ENCODE measurements at regions not wholly inside any gene's neighbourhood (a gene's known extent, or its start where the extent isn't known, plus 50 kb on each side); places are given as distances from the start of the nearest gene placed in this dataset.
A peak's percentile ranks its signal among the peaks of the same experiment; 100 is the strongest.

DNA sequence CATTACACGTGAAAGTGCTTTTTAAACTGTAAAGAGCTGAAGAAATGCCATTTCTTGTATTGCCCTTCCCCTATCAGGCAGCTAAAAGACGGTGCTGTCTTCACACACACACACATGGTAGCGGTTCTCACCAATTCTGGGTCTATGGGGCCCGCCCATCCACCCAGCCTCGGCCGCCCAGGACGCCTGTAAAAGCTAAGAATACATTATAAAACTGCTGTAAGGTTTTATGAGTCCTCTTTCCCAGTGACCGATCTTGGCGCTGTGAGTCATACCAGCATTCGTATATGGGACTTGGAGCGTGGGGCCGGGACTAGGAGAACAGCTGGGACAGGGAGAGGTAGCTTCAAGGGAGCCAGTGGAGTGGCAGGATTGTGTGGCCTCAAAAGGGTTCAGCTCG, 149.7 kb upstream of the CADM1 start:
- H3K36me3 Mint-ChIP-seq: no peaks in the 10 kb centered on the region
- 94% methylated on average over 10 of the region's 13 CpGs for WGBS (ENCODE audit: insufficient coverage)
- H3K27me3 Mint-ChIP-seq (ENCODE audit: low read depth in 3 of 3): peaks cover 48 to 66% (median 54%) of the 10 kb centered on the region in 3 donors
- Histone ChIP-seq H3K4me2 (replicated peaks; ENCODE audit: extremely low read depth, low read length, poor library complexity, severe bottlenecking) (no peak overlapping the region), H4K20me1 (ENCODE audit: insufficient read depth, low read length) (no peaks in the 10 kb centered on the region), H3K36me3 (replicated peaks in 1 of 2; ENCODE audit: control insufficient read depth in 1 of 2, insufficient read depth in 2 of 2, low read length in 2 of 2) (no peaks in the 10 kb centered on the region), H3K9me3 (replicated peaks in 1 of 2; ENCODE audit: control insufficient read depth in 1 of 2, insufficient read depth in 1 of 2, low read length in 2 of 2) (peaks cover 0 to under 1% of the 10 kb centered on the region in 2 donors), H3K9ac (ENCODE audit: insufficient read depth, low read length, poor library complexity, severe bottlenecking) (no peak overlapping the region), H3K4me1 (ENCODE audit: control insufficient read depth in 1 of 2, insufficient read depth in 2 of 2, low read length in 2 of 2) (peaks cover 0 to under 1% of the 10 kb centered on the region in 2 donors), H3K27ac (ENCODE audit: low read depth in 1 of 2, low read length in 2 of 2) (no peak overlapping the region), H2AFZ (ENCODE audit: insufficient read depth, low read depth, low read length, poor library complexity, severe bottlenecking) (no peak overlapping the region), H3K79me2 (ENCODE audit: insufficient read depth, low read length) (no peaks in the 10 kb centered on the region), H3K4me3 (replicated peaks in 1 of 3; ENCODE audit: low read depth in 2 of 3, low read length in 3 of 3) (no peak overlapping the region), H3K27me3 (ENCODE audit: control insufficient read depth in 2 of 2, insufficient read depth in 2 of 2, low read length in 2 of 2) (peaks cover 17 to 46% of the 10 kb centered on the region in 2 donors)
- peak overlapping the region in 1 of 2 donors; percentile 17 for H3K4me3 Mint-ChIP-seq
- H3K27ac Mint-ChIP-seq: no peak overlapping the region
- no peak for DNase-seq
- intact Hi-C loops (cut with micrococcal nuclease): no loop called here
- TF ChIP-seq, protein P1, sequence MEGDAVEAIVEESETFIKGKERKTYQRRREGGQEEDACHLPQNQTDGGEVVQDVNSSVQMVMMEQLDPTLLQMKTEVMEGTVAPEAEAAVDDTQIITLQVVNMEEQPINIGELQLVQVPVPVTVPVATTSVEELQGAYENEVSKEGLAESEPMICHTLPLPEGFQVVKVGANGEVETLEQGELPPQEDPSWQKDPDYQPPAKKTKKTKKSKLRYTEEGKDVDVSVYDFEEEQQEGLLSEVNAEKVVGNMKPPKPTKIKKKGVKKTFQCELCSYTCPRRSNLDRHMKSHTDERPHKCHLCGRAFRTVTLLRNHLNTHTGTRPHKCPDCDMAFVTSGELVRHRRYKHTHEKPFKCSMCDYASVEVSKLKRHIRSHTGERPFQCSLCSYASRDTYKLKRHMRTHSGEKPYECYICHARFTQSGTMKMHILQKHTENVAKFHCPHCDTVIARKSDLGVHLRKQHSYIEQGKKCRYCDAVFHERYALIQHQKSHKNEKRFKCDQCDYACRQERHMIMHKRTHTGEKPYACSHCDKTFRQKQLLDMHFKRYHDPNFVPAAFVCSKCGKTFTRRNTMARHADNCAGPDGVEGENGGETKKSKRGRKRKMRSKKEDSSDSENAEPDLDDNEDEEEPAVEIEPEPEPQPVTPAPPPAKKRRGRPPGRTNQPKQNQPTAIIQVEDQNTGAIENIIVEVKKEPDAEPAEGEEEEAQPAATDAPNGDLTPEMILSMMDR (IDR thresholded peaks at IDR 0.05): no peak
- H3K9me3 Mint-ChIP-seq: peaks cover 0 to 7% (median 3%) of the 10 kb centered on the region in 7 donors
- H3K4me1 Mint-ChIP-seq: peaks cover 9% of the 10 kb centered on the region

- H3K4me1 Mint-ChIP-seq: peaks cover 9% of the 10 kb centered on the region
- intact Hi-C loops (cut with micrococcal nuclease): no loop called here
- 100% methylated on average over 1 of the region's 1 CpG for WGBS (ENCODE audit: insufficient coverage)
- H3K27me3 Mint-ChIP-seq (ENCODE audit: low read depth in 3 of 3): peaks cover 40 to 63% (median 46%) of the 10 kb centered on the region in 3 donors
- peak in 1 of 3 donors; percentile 45 for DNase-seq
- H3K4me3 Mint-ChIP-seq: no peak overlapping the region
- H3K4me3 ChIP-seq (replicated peaks in 1 of 3; ENCODE audit: low read depth in 2 of 3, low read length in 3 of 3): no peak overlapping the region
- no peaks in the 10 kb centered on the region for H3K79me2 ChIP-seq (ENCODE audit: insufficient read depth, low read length)
- TF ChIP-seq, protein P1 (IDR thresholded peaks at IDR 0.05): no peak
- H3K4me1 ChIP-seq (ENCODE audit: control insufficient read depth in 1 of 2, insufficient read depth in 2 of 2, low read length in 2 of 2): no peaks in the 10 kb centered on the region
- no peak overlapping the region for H3K9ac ChIP-seq (ENCODE audit: insufficient read depth, low read length, poor library complexity, severe bottlenecking)
- no peak overlapping the region for H3K27ac Mint-ChIP-seq
- H3K27me3 ChIP-seq (ENCODE audit: control insufficient read depth in 2 of 2, insufficient read depth in 2 of 2, low read length in 2 of 2): peaks cover 8 to 39% of the 10 kb centered on the region in 2 donors
- H3K9me3 ChIP-seq (replicated peaks in 1 of 2; ENCODE audit: control insufficient read depth in 1 of 2, insufficient read depth in 1 of 2, low read length in 2 of 2): no peaks in the 10 kb centered on the region
- H3K4me2 ChIP-seq (replicated peaks; ENCODE audit: extremely low read depth, low read length, poor library complexity, severe bottlenecking): no peak overlapping the region
- peaks cover 0 to 5% (median 3%) of the 10 kb centered on the region in 7 donors for H3K9me3 Mint-ChIP-seq
- H3K36me3 Mint-ChIP-seq: no peaks in the 10 kb centered on the region
- no peaks in the 10 kb centered on the region for H3K36me3 ChIP-seq (replicated peaks in 1 of 2; ENCODE audit: control insufficient read depth in 1 of 2, insufficient read depth in 2 of 2, low read length in 2 of 2)
- no peaks in the 10 kb centered on the region for H4K20me1 ChIP-seq (ENCODE audit: insufficient read depth, low read length)
- no peak overlapping the region for H3K27ac ChIP-seq (ENCODE audit: low read depth in 1 of 2, low read length in 2 of 2)
- H2AFZ ChIP-seq (ENCODE audit: insufficient read depth, low read depth, low read length, poor library complexity, severe bottlenecking): no peak overlapping the region
Observed at GRCh38 chr11:115653076-115653475, 148.9 kb upstream of the CADM1 start.

Data from CD14-positive monocyte (primary cell).